D721Med (cell line): ENCODE measurements at regions not wholly inside any gene's neighbourhood (a gene's known extent, or its start where the extent isn't known, plus 50 kb on each side); places are given as distances from the start of the nearest gene placed in this dataset.

Experiments used
- DNase-seq: peaks from one replicate; pipeline ENCODE4 v3.0.0; 2011; ENCODE audit warnings: low spot score; ENCODE audit not compliant: insufficient read length
- FAIRE-seq: peaks from 2 replicates; lab custom pipeline; 2011; peaks lifted over from hg19 to GRCh38; lab: Jason Lieb, UNC
- TF ChIP-seq, protein P1 (sequence below): IDR thresholded peaks from 2 replicates; pipeline ENCODE4 v1.5.1; 2012; ENCODE audit warnings: mild to moderate bottlenecking, control low read depth; ENCODE audit not compliant: insufficient read depth; ENCODE audit errors: missing control alignments

DNA sequence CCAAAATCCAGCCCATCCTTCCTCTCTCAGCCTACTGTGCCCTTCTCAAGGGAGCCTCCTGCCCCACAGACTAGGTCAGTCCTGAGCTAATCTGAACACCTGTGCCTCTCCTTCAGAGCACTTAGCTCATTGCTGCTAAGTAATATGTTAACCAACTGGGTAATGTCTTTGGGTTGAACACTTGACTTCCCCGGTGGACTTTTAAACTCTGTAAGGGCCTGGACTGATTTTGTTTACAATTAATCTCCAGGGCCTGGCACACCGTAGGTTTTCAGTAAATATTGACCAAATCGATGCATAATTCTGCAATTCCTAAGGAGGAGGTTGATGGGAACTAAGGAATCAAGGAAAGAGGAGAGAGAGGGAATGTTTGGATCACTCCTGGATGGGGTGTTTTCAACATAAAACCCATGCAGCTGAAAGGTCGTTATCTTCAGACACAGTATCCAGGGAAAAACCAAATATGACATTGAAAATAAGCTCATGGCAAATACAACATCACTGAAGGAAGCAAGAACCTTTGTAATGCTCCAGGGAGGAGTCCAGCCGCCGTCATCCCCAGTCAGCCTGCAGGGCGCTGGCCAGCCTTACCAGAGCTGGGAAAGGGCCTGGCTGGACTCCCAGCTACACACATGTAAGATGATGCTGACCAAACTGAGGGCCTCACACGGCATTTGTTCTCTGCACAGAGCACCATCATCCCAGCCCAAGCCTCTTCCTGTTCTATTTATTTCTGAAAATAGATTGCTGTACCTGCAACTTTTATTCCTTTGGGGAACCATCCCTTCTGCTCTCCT is 166.3 kb downstream of the C5orf15 start:
- FAIRE-seq (no peak), DNase-seq (no peak)
- TF ChIP-seq, protein P1, sequence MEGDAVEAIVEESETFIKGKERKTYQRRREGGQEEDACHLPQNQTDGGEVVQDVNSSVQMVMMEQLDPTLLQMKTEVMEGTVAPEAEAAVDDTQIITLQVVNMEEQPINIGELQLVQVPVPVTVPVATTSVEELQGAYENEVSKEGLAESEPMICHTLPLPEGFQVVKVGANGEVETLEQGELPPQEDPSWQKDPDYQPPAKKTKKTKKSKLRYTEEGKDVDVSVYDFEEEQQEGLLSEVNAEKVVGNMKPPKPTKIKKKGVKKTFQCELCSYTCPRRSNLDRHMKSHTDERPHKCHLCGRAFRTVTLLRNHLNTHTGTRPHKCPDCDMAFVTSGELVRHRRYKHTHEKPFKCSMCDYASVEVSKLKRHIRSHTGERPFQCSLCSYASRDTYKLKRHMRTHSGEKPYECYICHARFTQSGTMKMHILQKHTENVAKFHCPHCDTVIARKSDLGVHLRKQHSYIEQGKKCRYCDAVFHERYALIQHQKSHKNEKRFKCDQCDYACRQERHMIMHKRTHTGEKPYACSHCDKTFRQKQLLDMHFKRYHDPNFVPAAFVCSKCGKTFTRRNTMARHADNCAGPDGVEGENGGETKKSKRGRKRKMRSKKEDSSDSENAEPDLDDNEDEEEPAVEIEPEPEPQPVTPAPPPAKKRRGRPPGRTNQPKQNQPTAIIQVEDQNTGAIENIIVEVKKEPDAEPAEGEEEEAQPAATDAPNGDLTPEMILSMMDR: no peak

DNA sequence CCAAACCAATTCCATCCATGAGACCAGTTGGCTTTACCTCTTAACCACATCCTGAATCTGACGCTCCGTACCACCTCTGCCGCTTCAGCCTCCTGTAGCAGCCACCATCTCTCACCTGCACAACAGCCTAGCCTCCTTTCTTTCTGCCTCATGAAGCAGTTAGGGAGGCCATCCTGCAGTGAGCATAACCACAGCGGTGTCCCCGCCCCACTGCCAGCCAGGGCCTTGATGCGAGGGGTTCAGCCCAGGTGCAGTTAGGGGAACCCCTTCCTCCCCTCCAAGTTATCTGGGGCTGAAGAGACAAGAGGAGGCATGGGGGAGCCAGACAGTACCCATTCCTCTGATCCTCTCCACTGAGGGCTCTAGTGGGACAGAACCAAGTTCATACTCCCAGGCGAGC is 167.0 kb downstream of the C5orf15 start:
- DNase-seq: no peak
- TF ChIP-seq, protein P1: no peak
- FAIRE-seq: no peak

DNA sequence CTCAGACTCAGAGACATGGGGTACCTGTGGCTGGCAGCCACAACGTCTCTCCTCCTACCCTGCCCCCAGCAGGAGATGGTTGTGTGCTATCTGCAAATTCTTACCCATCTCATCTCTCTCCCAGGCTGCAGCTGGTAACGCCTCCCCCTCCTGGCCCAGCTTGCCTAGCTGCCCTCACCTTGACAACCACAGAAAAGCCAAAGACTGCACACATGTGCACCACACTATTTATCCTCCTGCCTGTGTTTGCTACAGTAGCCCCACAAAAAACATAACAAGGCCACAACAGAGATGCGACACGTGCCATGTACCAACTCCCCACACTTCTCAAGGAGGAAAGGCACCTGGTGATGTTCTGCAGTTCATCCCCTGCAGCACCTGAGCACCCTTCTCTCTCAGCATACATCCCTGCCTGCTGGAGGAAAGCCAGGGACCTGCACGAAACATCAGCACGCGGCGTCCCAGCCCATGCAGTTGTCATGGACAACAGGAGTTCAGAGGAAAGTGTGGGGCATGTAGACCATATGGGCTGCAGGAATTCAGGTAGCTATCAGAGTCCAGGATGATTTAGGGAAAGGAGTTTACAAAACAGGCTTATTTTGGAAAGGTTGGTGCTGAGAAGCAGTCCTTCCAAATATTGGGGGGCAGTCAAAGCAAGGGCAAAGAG is 168.7 kb downstream of the C5orf15 start:
- FAIRE-seq (no peak), DNase-seq (no peak)
- TF ChIP-seq, protein P1: no peak

DNA sequence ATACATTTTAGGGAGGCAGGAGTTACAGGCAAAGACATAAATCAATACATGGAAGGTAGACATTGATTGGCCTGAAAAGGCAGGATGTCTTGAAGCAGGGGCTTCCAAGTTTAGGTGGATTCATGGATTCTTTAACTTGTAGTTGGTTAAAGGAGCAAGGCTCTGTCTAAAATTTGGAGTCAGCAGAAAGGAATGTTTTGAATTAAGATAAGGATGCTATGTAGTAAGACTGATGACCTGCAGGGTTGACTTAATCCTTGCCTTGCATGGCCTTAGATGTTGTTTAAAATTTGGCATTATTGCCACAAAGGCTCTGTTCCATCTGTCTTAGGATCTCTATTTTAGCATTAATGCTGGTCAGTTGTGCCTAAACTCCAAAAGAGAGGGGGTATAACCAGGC is 171.3 kb downstream of the C5orf15 start:
- TF ChIP-seq, protein P1: no peak
- no peak for DNase-seq
- FAIRE-seq: no peak

DNA sequence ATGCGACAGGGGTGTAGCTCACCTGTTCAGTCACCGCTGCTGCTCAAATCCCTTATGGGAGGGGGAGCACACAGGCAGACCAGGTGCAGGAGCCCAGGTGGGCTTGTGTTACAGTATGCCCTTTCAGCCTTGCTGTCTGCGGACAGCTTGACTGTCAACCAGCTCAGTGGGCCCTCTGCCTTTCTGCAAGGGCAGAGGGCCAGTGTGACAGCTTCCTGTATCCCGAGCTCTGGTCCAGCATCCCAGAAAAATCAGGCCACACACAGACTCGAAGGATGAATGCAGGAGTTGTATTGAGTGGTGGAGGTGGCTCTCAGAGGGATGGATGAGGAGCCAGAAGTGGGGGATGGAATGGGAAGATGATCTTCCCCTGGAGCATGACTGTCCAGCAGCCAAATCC is 172.2 kb downstream of the C5orf15 start:
- FAIRE-seq: no peak
- TF ChIP-seq, protein P1: no peak
- DNase-seq: no peak

DNA sequence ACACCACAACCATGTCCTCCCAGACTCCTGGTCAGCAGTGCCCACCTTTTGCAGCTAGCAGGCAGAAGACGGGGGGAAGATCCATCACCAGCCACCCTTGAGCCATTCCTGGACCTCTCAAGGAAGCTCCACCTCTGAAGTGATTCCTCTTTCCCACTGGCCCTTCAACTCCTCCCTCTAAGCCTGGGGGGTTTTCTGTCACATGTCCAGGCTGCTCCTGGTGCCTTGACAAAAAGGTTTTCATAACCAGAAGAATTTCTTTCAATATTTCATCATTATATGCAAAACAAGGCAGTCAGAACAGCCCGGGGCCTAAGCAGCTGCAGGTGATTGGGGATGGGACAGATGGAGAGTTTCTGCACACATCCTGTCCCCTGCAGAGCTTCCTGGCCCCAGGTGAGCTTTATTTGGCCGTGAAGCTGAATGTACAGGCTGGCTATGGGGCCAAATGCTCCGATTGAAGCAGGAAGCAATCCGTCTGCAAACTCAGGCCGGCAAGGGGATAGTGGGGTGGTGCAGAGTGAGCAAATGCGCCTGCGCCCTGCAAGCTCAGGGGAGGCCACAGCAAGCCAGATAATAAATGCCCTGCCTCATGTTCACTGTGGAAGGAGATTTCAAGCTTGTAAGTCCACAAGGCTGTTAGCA is 173.5 kb downstream of the C5orf15 start:
- no peak for FAIRE-seq
- TF ChIP-seq, protein P1: no peak
- no peak for DNase-seq
